COR-L47 (cell line): ENCODE measurements at regions not wholly inside any gene's neighbourhood (a gene's known extent, or its start where the extent isn't known, plus 50 kb on each side); places are given as distances from the start of the nearest gene placed in this dataset.
"Not testable (repeated sequence)": the region's sequence is repeated elsewhere in the genome, so short reads cannot be mapped to it uniquely, and the experiment has no call there.

ENCODE experiments used
- DNase-seq: peaks from one replicate; lab custom pipeline; 2025; lab: John Stamatoyannopoulos, UW

DNA sequence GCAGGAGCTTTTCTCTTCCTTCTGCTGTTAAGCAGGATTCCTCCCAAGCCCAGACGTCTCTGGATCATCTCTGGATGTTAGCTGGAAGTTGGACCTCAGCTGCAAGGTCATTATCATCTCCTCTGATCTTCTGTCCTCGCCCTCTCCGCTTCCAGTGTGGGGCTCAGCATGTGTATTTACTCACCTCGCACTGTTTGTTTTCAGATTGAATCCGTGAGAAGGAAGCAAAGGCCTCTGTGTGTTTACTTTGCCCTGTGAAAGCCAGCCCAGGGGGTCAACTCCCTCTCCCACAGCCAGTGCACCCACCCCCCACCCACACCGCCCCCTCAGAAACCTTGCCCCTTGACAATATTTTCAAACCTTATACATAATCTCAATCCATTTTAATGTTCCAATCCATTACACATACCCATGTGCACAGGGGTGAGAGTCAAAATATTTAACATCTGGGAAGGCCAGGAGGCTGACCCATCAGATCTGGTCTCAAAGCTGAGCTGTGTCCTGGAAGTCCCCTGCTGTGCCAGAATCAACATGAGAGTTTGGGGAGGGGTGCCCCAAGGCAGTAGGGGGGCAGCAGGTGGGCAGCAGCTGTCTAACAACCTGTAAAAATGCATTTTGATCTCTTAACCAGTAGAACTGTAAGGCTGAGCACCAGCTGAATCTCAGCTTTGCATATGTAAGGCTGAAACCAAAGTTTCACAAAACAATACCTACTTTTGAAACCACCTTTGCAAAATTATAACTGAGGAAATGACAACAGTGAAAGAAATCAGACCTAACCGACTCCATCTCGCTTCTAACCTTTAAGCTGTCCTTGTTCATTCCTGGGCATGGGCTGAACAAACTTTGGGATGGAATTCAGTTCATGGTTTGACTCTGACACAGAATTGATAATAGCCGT is 157.9 kb downstream of the ZNF664 start:
- peak; percentile 44 for DNase-seq

DNA sequence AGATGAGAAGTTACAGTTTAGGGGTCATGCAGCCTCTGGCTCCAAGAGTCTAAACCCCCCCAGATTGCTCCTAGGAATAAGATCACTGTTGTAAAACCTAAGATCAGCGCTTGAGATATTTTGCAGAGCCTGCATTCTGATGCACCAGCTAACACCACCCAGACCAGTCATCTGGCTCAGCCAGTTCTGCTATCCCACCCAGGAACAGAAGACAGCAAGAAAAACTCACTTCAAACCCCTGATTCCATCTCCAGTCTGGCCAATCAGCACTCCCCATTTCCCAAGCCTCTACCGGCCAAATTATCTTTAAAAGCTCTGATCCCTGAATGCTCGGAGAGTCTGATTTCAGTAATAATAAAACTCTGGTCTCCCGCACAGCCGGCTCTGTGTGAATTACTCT is 158.6 kb downstream of the ZNF664 start:
- no peak for DNase-seq

DNA sequence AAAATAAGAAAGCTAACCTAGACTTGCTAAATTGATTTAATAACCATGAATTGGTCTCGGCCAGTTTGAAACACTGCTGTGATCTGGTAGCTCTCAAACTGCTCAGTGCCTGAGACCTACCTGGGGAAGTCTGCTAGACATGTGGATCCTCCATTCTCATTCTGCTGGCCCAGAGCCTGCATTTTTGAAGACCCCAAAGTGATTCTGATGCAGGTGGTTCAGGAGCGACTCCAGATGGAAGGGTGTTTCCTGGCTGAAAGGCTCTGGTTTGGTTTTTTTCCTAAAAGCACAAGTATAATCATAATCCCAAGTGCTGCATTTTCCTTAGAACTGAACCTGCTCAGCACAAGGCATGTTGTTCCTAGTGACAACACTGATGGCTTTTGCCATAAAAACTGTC is 159.5 kb downstream of the ZNF664 start:
- DNase-seq = no peak

DNA sequence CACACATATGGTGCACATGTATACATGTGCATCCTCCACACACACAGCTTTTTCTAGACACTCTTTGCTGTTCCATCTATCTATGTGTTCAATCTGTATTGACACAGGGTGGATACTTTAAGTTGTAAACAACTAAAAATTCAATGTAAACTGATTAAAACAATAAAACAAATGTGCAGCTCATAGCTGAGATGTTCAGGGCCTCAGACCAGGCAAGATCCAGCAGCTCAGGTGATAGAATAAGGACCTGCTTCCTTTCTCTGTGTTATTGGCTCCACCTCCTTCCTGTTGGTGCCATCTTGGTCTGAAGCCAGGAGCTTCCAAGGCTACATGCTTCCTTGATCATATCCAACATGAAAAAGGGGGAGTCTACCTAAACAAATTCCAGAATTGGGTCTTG is 158.1 kb upstream of the RFLNA start:
- no peak for DNase-seq

DNA sequence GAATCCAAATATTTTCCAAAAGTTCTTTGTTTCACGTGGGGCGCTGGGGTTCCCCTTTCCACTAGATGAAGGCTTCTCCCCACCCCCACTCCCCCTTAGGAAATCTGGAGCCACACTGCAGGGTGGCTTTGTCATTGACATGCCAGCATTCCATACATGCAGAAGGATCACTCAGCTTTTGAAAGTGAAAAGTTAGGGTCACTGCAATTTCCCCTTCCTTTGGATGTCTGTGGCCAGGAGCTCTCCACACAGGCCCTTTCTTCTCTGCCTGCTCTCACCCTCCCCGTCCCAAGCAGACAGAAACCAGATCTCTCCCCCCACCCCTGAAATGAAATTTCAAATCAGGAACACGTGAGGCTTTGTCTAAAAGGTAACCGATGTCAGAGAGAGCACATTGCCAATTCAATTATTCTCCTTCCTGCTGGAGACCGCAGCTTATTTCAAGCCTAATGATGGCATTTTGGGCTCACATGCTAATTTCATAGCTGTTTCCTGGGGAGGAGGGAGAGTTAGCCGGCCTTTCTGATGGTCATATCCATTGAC is 153.9 kb upstream of the RFLNA start:
- no peak for DNase-seq

DNA sequence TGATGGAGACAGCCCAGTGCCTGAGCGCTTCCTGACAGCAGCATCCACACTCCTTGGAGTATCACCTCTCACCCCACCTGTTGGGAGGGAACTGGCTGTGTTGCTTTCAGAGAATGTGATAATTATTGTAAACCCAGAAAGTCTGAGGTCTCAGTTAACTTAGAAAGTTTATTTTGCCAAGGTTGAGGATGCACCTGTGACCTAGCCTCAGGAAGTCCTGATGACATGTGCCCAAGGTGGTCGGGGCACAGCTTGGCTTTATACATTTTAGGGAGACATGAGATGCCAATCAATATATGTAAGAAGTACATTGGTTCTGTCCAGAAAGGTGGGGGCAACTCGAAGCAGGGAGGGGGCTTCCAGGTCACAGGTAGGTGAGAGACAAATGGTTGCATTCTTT is 153.3 kb upstream of the RFLNA start:
- DNase-seq = not testable (repeated sequence)

DNA sequence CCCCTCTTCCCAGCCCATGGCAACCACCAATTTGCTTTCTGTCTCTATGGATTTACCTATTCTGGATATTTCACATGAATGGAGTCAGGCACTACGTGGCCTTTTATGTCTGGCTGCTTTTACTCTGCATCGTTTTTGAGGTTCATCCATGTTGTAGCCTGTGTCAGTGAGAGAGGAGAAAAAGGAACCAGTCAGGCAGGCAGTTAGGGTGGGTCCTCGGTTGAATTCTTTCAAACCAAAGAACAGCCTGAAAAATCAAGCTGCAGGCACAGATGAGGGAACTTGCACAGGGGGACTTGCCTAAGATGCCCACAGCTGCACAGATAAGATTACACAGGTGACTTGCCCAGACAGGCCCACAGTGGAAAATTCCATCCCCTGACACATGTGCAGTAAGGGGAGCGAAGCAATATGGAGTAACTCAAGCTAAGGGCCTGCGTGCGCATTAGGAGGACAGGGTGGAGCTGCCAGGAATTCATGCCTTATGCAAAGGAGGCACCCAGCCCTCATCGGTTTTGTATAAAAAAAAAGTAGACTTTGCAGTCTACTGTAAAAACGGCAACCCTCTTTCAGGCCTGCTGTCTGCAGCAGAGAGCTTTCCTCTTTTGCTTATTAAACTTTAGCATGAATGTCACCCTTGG is 152.4 kb upstream of the RFLNA start:
- no peak for DNase-seq

DNA sequence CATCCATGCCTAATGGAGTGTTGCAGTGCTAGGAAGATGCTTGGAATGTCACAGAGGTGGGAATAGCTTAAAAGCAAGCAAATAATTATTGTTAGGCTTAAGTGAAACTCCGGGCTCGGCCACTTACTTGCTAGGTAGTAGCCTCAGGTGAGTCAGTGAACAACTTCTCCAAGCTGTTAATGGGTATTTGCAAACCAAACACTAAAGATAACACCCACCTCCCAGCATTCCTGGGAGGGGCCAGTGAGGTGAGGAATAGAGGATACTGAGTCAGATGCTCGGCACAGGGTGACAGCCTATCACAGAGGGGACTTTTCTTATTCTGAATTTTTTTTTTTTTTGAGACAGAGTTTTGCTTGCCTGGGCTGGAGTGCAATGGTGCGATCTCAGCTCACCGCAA is 151.2 kb upstream of the RFLNA start:
- no peak for DNase-seq

DNA sequence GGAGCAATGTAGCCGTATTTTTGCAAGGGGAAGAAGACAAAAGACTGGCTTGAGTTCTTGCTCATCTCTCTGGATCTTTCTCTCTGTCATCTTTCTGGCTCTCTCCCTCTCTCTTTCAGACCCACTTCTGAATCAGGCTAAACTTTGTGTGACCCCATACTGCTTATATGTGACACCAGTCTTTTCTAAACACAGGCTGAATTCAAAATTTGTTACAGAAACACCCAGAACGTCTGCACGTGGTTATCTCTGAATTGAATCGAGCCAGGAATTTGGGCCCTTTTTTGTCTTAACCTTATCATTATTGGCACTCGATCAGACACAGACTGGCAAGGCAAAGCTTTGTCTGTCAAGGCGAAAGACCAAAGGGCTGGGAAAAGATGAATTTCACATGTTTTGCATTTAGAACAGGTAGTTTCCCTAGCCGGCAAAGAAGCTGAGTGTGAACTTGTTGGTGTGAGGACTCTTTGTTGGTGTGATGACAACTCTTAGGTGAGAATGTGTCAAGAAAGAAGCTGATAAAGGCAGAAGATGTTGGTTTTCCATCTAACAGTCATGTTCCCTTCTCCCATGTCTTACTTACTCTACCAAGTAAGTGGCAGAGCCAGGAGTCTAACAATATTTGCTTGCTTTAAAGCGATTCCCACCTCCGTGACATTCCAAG is 150.2 kb upstream of the RFLNA start:
- DNase-seq = no peak

DNA sequence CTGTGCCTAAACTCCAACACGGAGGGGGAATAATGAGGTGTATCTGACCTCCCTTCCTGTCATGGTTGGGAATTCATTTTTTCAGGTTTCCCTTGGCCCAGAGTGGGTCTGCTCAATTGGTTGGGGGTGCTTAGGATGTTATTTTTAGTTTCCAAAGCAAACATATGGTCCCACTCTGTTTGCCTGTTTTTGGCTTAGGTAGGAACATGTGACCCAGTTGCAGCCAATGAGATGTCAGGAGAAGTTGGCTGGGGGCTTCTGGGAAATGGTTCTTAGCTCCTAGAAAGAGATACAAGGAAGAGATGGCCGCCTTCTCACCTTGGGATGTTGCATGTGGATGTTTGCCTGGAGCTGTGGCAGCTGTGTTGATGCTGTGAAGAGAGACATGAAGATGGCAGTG is 147.9 kb upstream of the RFLNA start:
- no peak for DNase-seq

DNA sequence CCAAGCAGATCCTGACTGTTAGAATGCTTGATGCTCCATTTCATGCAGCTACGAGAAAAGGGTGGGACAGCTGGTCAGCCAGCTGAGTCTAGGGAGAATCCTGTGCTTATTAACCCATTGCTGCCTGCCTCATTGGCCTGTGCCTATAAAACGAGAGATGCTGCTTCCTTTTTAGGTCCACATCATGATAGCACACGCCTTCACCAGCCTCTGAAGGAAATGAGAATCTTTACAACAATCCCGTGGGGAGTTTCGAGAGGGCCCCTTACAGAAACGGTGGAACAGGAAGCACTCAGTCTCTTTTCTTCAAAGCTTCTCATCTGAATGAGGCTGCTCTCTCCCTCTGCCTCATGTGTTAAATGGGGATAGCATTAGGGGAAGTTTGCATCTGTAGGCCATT is 147.3 kb upstream of the RFLNA start:
- DNase-seq = no peak

DNA sequence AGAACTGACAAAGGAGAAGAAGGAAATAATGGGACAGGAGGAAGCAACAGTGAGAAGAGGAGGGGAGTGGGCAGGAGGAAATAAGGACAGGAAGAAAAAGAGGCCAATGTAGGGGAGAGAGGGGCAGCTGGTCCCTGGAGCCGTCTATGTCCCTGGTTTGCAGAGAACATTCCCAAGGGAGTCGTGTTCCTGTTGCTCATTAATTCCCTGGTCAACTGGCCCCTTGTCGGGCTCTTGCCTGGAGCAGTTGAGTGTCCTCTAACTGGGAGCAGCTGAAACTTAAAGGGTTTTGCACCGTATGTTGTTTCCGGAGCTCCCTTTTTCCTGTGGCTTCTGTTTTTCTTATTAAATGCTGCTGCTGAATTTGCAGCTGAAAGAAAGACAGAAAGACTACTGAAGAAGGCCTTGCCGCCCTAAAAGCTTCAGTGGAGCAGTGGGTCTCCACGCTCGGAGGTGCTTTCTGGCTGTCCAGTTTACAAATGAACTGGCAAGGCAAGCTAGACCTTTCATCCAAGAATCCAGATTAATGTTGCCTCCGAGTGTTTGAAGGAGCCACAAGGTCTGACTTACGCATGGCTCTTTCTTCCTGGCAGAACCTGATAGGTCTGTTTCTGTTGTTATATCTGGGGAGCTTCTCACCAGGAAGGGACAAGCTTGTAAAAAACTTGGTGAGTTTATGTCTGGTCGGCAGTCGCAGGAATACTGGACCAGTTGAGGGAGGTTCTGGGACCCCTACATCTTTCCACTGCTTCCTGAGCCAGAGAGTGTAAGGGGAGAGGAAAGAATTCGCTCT is 146.2 kb upstream of the RFLNA start:
- DNase-seq = no peak

DNA sequence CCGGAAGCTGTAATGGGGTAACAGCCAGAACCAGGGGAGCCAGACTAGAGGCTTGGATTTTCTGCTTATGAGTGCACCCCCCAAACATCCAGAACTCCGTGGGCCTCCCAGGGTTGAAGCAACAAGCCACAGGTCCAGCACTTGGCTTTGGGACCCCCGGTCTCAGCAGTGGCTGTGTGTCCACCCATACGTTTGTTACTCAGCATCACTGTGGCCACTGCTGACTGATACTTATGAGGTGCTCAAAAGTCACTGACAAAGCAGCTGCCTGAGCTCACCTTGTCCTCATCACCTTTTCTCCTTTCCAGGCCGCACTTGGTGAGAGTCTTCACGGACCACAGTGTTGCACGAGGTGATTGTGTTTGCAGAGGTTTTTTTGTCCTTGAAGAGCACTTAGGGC is 145.6 kb upstream of the RFLNA start:
- DNase-seq = no peak

DNA sequence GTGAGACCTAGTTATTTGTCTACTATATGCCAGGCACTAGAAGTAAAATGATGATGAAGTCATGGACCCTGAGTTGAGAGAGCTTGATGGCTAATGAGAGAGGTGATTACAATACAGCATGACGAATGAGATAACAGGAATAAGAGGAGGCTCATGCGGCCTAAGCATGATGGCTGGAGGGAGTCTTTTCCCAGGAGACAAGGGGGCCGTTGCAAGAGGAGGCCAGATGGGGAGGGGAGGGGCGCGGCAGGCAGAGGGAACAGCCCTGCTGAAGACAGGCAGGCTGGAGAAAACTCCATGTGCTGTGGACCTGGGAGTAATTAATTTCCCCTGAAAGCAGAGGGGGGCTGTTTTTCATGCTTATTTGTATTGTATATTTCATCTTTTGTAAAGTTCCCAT is 144.7 kb upstream of the RFLNA start:
- DNase-seq = no peak

DNA sequence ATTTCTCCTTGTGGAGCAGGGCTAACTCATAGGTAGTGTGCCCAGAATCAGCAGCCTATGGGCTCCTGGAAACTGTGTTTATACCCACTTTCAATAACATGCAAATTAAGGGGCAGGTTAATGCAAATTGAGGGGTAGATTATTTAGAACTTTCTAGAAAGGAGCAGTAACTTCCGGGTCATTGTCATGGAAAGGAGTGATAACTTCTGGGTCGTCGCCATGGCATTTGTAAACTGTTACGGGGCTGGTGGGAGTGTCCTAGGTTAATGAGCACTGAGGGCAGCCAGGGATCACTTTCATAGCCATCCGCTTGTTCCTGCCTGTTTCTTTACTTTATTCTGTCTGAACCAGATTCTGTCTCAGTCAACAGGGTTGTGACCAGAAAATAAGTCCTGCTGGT is 143.3 kb upstream of the RFLNA start:
- no peak for DNase-seq

DNA sequence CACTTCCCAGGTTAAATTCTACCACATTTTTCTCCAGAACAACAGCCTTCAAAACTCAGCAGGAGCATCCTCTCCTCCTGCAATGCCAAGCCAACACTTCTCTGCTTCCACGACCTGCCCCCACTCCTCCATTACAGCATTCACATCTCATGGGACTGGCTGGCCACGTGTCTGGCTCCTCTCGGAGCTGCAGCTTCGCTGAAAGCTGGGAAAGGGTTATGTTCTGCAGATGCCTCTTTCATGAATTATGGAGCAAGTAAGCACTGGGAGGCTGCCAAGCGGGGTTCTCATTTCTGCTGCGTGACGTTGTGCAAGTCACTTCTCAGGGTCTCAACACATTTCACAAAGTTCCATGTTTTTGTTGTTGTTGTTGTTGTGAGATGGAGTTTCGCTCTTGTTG is 142.2 kb upstream of the RFLNA start:
- no peak for DNase-seq

DNA sequence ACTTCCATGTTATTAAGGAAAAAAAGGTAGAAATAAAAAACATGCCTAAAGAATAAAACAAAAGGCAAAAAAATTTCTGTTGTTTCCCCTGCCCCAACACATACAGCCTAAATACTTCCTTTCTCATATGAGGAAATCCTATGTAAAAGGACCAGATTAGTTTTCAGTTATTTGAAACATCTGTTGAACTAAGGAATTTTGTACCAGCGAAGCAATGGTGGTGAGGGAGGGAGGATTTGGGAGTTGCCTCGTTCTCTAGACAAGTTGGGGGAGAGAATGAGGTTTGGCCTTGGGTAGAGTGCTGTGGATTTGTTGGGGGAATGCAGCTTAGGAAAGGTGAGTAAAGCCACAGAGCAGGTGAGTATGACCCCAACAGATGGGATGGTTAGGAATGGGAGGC is 141.5 kb upstream of the RFLNA start:
- no peak for DNase-seq

DNA sequence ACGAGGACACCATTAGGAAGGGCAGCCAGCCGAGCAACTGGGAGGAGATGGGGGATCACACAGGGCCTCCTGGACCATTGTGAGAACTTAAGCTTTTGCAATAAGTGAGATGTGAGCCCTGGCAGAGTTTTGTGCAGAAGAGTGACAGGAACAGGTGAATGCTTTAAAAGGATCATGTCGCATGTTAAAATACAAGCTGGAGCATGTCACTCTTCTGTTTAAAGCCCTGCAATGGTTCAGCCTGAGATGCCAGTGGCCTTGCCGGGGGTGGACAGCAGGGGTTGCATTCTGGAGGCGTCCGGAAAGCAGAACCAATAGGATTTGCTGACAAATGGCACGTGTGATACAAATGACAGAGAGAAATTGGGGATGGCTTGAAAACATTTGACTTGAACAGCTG is 137.5 kb upstream of the RFLNA start:
- DNase-seq = no peak

DNA sequence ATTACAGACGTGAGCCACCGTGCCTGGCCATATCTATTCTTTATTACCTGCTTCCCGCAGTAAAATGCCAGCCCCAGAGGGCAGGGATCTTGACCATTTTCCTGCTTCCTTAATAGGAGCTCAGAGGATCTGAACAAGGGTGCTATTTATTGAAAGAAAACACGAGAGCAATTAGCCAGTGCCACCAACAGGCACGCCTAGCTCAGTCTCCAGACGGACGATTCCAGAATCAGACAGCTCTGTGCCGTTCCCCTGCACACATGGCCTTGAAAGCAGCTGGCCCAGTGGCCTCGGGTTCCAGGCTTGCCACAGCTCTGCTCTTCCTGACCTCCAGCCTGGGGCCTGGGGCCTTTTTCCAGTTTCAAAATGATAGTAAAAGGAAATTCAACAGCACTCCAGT is 135.2 kb upstream of the RFLNA start:
- DNase-seq = no peak

DNA sequence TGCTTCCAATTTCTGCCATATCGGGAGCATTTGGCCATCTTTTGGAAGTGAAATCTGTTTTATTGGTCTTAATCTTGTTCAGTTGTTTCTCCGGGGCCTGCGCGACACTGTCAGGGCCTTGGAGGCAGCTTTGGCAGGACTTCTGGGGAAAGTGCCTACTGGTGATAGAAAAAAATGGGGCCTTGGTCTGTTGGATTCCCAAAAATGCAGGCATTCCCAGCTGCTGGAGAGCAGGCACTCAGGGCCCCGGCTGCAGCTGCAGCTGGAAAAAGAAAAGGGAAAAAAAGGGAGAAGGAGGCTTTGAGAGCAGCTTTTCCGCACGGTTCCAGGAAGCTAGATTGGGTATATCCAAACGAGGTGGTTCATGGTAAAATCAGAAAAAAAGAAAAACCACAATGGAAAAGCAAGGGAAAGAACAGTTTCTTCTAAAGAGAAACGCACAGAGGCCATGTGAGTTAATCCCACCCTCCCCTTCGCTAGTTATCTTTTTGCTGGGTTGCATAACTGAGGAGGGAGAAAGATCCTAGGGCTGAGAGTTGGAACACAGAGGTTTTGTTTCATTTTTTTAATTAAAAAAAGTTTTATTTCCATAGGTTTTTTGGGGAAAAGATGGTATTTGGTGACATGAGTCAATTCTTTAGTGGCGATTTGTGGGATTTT is 134.7 kb upstream of the RFLNA start:
- DNase-seq = no peak

DNA sequence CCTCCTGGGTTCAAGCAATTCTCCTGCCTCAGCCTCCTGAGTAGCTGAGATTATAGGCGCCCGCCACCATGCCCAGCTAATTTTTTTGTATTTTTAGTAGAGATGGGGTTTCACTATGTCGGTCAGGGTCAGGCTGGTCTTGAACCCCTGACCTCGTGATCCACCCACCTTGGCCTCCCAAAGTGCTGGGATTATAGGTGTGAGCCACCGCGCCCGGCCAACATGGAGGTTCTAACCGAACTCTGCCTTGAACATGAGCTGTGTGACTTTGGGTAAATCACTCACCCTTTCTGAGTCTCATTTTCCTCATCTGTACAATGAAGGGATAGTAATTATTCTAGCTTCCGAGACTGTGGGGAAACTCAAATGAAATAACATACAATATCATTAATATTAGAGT is 133.5 kb upstream of the RFLNA start:
- DNase-seq = not testable (repeated sequence)
